HEK293 (cell line): ENCODE measurements at regions not wholly inside any gene's neighbourhood (a gene's known extent, or its start where the extent isn't known, plus 50 kb on each side); places are given as distances from the start of the nearest gene placed in this dataset.

ENCODE experiments used
- TF ChIP-seq, protein P1 (sequence below): fragments of 450-650 bp; formaldehyde crosslinking; conservative IDR thresholded peaks from 2 replicates; pipeline ENCODE4 v1.5.1; 2016; ENCODE audit warnings: low read depth, missing biosample characterization, missing genetic modification characterization

DNA sequence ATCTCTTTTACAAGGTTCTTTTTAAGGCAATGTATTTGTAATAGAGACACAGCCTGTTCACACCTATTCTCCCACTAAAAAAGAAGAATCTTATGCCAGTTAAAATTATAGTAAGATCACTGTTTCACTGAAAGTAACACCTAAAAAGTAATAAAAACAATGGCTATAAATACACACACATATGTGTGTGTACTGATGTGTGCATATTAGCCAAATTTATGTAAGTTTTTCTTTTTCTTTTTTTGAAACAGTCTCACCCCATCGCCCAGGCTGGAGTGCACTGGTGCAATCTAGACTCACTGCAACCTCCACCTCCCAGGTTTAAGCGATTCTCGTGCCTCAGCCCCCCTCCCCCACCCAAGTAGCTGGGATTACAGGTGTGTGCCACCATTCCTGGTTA is 56.8 kb upstream of the SLC30A10 start (continued):
- TF ChIP-seq, protein P1, sequence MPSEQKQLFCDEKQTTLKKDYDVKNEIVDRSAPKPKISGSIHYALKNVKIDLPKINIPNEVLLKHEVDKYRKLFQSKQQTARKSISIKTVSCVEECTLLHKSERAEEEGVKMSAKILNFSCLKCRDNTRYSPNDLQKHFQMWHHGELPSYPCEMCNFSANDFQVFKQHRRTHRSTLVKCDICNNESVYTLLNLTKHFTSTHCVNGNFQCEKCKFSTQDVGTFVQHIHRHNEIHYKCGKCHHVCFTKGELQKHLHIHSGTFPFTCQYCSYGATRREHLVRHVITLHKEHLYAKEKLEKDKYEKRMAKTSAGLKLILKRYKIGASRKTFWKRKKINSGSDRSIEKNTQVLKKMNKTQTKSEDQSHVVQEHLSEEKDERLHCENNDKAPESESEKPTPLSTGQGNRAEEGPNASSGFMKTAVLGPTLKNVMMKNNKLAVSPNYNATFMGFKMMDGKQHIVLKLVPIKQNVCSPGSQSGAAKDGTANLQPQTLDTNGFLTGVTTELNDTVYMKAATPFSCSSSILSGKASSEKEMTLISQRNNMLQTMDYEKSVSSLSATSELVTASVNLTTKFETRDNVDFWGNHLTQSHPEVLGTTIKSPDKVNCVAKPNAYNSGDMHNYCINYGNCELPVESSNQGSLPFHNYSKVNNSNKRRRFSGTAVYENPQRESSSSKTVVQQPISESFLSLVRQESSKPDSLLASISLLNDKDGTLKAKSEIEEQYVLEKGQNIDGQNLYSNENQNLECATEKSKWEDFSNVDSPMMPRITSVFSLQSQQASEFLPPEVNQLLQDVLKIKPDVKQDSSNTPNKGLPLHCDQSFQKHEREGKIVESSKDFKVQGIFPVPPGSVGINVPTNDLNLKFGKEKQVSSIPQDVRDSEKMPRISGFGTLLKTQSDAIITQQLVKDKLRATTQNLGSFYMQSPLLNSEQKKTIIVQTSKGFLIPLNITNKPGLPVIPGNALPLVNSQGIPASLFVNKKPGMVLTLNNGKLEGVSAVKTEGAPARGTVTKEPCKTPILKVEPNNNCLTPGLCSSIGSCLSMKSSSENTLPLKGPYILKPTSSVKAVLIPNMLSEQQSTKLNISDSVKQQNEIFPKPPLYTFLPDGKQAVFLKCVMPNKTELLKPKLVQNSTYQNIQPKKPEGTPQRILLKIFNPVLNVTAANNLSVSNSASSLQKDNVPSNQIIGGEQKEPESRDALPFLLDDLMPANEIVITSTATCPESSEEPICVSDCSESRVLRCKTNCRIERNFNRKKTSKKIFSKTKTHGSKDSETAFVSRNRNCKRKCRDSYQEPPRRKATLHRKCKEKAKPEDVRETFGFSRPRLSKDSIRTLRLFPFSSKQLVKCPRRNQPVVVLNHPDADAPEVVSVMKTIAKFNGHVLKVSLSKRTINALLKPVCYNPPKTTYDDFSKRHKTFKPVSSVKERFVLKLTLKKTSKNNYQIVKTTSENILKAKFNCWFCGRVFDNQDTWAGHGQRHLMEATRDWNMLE (tag by site-specific recombination) = no peak
